Progenitor cell of endocrine pancreas (in vitro differentiated cells): ENCODE measurements at regions not wholly inside any gene's neighbourhood (a gene's known extent, or its start where the extent isn't known, plus 50 kb on each side); places are given as distances from the start of the nearest gene placed in this dataset.

ENCODE experiments used
- DNase-seq: peaks from one replicate; pipeline ENCODE4 v3.0.0; 2021; ENCODE audit warnings: low spot score; ENCODE audit not compliant: unreplicated experiment
- H3K27ac Mint-ChIP-seq: 2 replicates; pipeline ENCODE4 v1.8.0; 2021; ENCODE audit warnings: mild to moderate bottlenecking, moderate library complexity, mixed read lengths
- H3K27me3 Mint-ChIP-seq: 2 replicates; pipeline ENCODE4 v1.8.0; 2021; ENCODE audit warnings: mixed read lengths
- H3K36me3 Mint-ChIP-seq: 2 replicates; pipeline ENCODE4 v1.8.0; 2022; ENCODE audit warnings: mixed read lengths; ENCODE audit not compliant: insufficient read depth
- H3K4me1 Mint-ChIP-seq: 2 replicates; pipeline ENCODE4 v1.8.0; 2021; ENCODE audit warnings: low read depth, mixed read lengths
- H3K4me3 Mint-ChIP-seq: 2 replicates; pipeline ENCODE4 v1.8.0; 2021; ENCODE audit warnings: low read depth, mild to moderate bottlenecking, moderate library complexity, mixed read lengths
- H3K9me3 Mint-ChIP-seq: 2 replicates; pipeline ENCODE4 v1.8.0; 2021; ENCODE audit warnings: low read depth, mixed read lengths
- CTCF ChIP-seq: fragments of 200-600 bp; sonication (generic); IDR thresholded peaks from one replicate; pipeline ENCODE4 v1.5.0; 2021; ENCODE audit warnings: antibody characterized with exemption, mild to moderate bottlenecking; ENCODE audit not compliant: unreplicated experiment

DNA sequence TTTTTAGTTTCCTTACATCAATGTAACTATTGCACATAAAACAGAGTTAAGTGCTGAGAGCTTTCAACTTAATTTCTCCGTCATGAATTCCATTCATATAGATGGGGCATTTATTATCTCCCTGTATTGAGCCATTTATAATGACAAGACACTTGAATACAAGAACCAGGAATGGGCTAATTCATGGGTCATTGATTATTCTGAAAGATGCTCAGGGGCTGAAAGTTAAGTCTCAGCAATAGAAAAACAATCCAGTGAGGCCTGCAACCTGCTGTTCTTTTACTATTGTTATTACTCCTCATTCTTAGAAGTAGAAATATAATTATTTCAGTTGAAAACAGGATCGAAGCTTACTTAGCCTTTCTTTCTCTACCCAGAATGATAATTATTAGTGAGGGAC is 307.7 kb downstream of the MMUT start:
- Mint-ChIP-seq H3K9me3 (no peaks in the 10 kb centered on the region), H3K36me3 (no peaks in the 10 kb centered on the region), H3K27ac (no peak overlapping the region), H3K27me3 (no peaks in the 10 kb centered on the region), H3K4me1 (no peaks in the 10 kb centered on the region), H3K4me3 (no peak overlapping the region)
- no peak for DNase-seq
- TF ChIP-seq CTCF, result no peak

DNA sequence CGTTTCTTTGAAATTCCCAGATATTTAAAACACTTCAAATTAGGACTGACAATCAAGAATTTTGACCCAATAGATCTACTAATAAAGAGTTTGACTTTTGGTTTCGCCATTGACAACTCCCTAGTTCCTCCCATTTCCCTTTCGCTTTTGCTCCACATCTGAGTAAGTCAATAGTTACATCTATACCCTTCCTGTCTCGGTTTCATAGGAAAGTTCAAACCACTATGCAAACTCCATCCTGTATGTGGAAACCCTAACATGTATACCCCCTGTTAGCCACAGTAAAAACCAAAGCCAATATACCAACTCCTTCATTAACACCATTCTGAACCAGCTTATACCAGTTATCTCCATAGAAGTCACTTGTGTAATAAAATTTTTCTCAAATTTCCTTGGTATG is 311.1 kb downstream of the MMUT start:
- DNase-seq, result no peak

DNA sequence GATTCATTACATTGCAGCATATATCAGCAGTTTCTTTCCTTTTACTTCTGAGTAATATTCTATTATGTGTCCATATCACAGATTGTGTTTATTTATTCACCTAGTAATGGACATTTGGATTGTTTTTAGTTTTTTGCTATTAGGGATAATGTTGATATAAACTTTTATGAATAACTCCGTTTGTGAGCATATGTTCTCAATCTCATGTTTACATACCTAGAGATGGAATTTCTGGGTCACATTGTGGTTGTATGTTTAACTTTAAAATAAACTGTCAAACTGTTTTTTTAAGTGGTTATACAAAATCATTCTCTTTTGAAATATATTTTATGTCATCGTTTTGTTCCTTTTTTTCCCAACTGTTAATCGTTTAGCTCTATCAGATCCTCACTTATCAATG is 311.6 kb downstream of the MMUT start:
- Mint-ChIP-seq H3K4me1 (peaks cover 6% of the 10 kb centered on the region), H3K4me3 (no peak overlapping the region), H3K27ac (no peak overlapping the region), H3K36me3 (no peaks in the 10 kb centered on the region), H3K9me3 (peaks cover 12% of the 10 kb centered on the region), H3K27me3 (no peaks in the 10 kb centered on the region)
- TF ChIP-seq CTCF, result no peak
- no peak for DNase-seq

More for the DNA sequence above, 311.1 kb downstream of the MMUT start:
- H3K4me1 Mint-ChIP-seq, result peaks cover 2% of the 10 kb centered on the region
- no peak overlapping the region for H3K4me3 Mint-ChIP-seq
- no peak for TF ChIP-seq CTCF
- peaks cover 8% of the 10 kb centered on the region for H3K9me3 Mint-ChIP-seq
- H3K36me3 Mint-ChIP-seq, result no peaks in the 10 kb centered on the region
- no peak overlapping the region for H3K27ac Mint-ChIP-seq
- H3K27me3 Mint-ChIP-seq, result no peaks in the 10 kb centered on the region

- Mint-ChIP-seq H3K4me3 (no peak overlapping the region), H3K27ac (no peak overlapping the region), H3K36me3 (no peaks in the 10 kb centered on the region), H3K27me3 (no peaks in the 10 kb centered on the region), H3K9me3 (peaks cover 17% of the 10 kb centered on the region), H3K4me1 (peaks cover 6% of the 10 kb centered on the region)
- no peak for DNase-seq
- no peak for TF ChIP-seq CTCF
Measured at GRCh38 chr6:49151033-49151432, 312.0 kb downstream of the MMUT start.

DNA sequence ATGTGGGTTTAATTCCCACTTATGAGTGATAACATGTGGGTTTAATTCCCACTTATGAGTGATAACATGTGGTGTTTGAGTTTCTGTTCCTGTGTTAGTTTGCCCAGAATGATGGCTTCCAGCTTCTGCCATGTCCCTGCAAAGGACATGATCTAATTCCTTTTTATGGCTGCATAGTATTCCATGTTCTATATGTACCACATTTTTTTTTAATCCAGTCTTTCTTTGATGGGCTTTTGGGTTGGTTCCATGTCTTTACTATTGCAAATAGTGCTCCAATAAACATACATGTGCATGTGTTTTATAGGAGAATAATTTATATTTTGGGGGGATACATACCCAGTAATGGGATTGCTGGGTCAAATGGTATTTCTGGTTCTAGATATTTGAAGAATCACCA is 317.8 kb downstream of the MMUT start:
- Mint-ChIP-seq H3K27me3 (no peaks in the 10 kb centered on the region), H3K4me1 (peaks cover 6% of the 10 kb centered on the region), H3K4me3 (no peak overlapping the region), H3K36me3 (no peaks in the 10 kb centered on the region), H3K27ac (no peak overlapping the region), H3K9me3 (peaks cover 18% of the 10 kb centered on the region)
- no peak for TF ChIP-seq CTCF
- DNase-seq, result no peak
